ENCODE measurements at regions not wholly inside any gene's neighbourhood (a gene's known extent, or its start where the extent isn't known, plus 50 kb on each side); places are given as distances from the start of the nearest gene placed in this dataset.

- TF ChIP-seq CTCF (IDR thresholded peaks at IDR 0.05; ENCODE audit: insufficient read depth, low read length) = no peak
- H3K4me3 ChIP-seq (ENCODE audit: low read depth, low read length) = no peak overlapping the region
- DNase-seq (ENCODE audit: low read depth) = peak; percentile 19
Measured at GRCh38 chr5:125928663-125929062, 494.5 kb upstream of the GRAMD2B start.

- no peak for DNase-seq (ENCODE audit: low read depth)
- no peak overlapping the region for H3K4me3 ChIP-seq (ENCODE audit: low read depth, low read length)
- TF ChIP-seq CTCF (IDR thresholded peaks at IDR 0.05; ENCODE audit: insufficient read depth, low read length) = no peak
Measured at GRCh38 chr5:125950012-125950615, 473.1 kb upstream of the GRAMD2B start.

- no peak for DNase-seq (ENCODE audit: low read depth)
Measured at GRCh38 chr5:125961150-125961549, 462.1 kb upstream of the GRAMD2B start.

GRCh38 chr5:125965577-125965976, 457.6 kb upstream of the GRAMD2B start:
- no peak for DNase-seq (ENCODE audit: low read depth)
- no peak overlapping the region for H3K4me3 ChIP-seq (ENCODE audit: low read depth, low read length)
- no peak for TF ChIP-seq CTCF (IDR thresholded peaks at IDR 0.05; ENCODE audit: insufficient read depth, low read length)

More at GRCh38 chr5:125961150-125961549, 462.1 kb upstream of the GRAMD2B start:
- no peak overlapping the region for H3K4me3 ChIP-seq (ENCODE audit: low read depth, low read length)
- no peak for TF ChIP-seq CTCF (IDR thresholded peaks at IDR 0.05; ENCODE audit: insufficient read depth, low read length)

GRCh38 chr5:125967576-125967975, 455.6 kb upstream of the GRAMD2B start:
- no peak for TF ChIP-seq CTCF (IDR thresholded peaks at IDR 0.05; ENCODE audit: insufficient read depth, low read length)
- H3K4me3 ChIP-seq (ENCODE audit: low read depth, low read length) = no peak overlapping the region

GRCh38 chr5:125969011-125969813, 454.0 kb upstream of the GRAMD2B start:
- TF ChIP-seq CTCF (IDR thresholded peaks at IDR 0.05; ENCODE audit: insufficient read depth, low read length) = no peak
- no peak for DNase-seq (ENCODE audit: low read depth)
- H3K4me3 ChIP-seq (ENCODE audit: low read depth, low read length) = no peak overlapping the region

More at GRCh38 chr5:125967576-125967975, 455.6 kb upstream of the GRAMD2B start:
- no peak for DNase-seq (ENCODE audit: low read depth)
